NCI-H82 treated with DMSO at 0.1 percent for 48 hours (cell line): ENCODE measurements at regions not wholly inside any gene's neighbourhood (a gene's known extent, or its start where the extent isn't known, plus 50 kb on each side); places are given as distances from the start of the nearest gene placed in this dataset.
A peak's percentile ranks its signal among the peaks of the same experiment; 100 is the strongest.
"Not testable (repeated sequence)": the region's sequence is repeated elsewhere in the genome, so short reads cannot be mapped to it uniquely, and the experiment has no call there.

ENCODE experiments used
- DNase-seq: peaks from one replicate; lab custom pipeline; 2025; ENCODE audit not compliant: unreplicated experiment; lab: John Stamatoyannopoulos, UW

DNA sequence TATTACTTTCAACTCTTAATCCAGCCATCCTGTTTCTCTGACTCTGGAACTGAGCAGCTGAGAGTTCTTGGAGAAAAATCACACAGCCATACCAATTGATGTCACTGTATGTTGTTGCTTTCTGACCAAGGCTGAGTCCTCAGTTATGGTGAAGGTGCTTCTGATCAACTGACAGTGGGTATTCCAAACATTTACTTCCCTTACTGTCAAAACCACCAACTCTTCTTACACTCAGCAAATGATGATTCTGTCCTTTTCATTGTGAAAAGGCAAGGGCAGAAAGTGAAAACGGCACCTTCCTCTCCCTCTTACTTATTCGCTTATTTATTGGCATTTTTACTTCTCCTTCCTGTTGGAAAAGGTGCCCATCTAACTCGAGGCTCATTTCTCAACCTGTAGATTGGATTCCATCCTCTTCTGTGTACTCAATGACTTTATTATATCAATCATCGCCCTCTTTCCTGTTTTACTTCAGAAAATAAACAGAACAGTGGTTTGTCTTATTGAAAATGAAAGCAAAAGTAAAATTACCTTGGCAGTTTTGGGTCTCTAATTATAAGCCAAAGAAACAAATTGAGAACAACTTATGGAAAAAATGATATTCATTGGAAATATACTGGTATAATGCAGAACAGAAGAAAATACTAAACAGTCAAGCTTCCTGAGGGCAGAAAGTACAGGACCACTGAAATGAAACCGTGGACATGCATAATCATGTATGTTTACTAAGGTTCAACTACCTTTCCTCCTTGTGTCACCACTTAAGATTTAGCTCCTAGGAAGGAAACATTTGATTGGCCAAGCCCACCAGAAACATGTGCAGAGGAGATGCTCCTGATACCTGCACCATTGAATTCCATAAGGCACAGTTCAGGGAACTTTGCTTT, 104.5 kb upstream of the CHD1 start:
- DNase-seq: no peak

DNA sequence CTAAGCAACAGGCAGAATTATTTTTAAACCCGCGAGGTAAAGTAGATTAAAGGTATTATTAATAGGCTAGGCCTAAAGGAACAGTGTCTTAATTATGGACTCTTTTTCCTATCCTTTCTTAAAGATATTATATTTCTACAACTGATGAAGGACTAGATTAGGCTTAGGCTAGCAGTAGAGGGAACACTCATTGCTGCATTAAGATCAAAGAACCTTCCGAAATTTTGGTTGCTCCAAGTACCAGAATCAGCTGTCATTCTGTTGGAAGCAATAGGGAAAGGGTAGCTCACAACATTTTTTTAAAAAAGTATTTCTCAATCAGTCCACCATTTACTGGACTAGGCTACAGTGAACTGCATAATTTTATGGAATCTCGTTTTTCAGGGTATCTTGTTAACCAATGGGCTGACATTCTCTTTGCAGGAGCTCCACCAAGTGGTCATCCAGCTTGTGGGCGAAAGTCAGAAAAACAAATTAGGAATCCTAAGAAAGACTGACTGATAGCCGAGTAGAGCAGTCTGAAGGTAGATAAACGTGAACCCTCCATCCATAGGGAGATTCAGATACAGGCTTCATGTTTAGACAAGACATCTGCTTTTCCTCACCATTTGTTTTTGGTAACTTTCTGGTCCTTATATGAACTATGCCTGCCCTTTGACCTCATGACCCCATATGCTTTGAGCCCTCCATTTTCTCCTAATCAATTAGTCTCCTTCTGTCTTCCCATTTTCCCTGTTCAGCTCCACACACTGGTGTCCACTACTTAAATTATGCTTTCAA, 103.6 kb upstream of the CHD1 start:
- DNase-seq: peak; percentile 40

DNA sequence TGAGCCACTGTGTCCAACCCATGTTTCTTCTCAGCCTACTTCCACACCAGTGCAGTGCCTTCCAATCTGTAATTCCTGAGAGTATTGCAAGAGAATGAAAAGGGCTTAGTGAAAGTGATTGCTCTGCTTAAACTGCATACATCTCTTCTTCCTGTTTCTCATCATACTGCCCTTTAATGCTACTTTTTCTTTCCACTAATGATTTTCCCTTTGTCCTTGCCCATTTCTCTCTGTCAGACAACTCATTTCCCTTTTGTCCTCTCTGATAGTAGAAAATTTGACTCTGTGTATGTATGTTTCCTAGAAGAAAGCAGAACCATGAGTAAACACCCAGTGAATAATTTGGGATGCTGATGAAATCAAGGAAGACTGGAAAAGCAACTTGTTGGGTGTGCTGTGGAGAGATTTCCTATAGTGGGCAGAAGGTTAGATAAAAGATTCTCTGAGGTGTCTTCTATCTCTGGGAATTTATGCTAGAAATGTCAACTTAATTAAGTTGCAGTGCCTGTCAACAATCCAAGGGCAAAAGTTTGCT, 102.2 kb upstream of the CHD1 start:
- DNase-seq: no peak

DNA sequence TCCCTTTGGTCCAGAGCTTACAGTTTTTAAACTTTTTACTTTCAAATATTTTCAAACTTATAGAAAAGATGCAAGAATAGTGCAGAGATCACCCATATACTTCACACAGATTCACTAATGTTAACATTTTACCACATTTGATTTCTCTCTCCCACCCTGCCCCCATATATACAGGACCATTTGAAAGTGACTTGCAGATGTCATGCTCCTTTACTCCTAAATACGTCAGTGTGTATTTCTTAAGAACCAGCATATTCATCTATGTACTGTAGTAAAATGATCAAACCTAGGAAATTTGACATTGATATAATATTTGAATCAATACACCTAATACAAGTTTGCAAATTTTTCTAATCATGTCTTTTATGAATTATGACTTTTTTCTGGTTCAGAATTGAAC, 100.4 kb upstream of the CHD1 start:
- DNase-seq: no peak

DNA sequence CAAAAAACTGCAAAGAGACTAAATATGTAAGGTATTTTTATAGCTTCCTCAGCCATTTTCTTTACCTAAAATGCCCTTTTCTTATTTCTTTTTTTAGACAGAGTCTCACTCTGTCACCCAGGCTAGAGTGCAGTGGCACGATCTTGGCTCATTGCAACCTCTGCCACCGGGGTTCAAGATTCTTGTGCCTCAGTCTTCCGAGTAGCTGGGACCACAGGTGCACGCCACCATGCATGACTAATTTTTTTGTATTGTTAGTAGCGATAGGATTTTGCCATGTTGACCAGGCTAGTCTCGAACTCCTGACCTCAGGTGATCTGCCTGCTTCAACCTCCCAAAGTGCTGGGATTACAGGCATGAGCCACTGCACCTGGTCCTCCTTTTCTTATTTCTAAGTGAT, 99.4 kb upstream of the CHD1 start:
- DNase-seq: not testable (repeated sequence)

DNA sequence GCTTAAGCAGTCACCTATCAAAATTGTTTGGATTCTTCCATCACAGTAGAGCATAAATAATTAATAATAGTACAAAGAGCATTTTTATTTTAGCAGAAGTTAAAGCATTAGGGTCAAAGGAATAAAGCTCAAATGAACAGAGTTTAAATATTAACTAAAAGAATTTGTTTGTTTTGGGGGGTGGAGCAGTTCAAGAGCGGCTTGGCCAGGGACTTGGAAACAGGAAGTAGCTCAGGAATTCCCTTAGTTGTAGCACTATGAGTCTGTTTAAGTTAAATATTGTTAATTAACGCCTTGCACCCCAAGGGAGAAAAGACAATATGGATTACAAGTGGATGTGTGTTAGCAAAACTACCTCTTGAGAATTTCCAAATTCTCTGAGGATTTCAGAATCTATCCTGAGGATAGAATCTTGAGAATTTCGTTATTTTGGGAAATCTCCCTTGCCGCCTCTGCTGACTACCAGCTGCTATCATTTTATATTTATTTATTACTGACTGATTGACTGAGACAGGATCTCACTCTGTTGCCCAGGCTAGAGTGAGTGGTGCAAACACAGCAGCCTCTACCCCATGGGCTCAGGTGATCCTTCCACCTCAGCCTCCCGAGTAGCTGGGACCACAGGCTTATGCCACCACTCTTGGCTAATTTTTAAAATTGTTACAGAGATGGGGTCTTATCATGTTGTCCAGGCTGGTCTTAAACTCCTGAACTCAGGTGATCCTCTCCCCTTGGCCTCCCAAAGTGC, 96.7 kb upstream of the CHD1 start:
- DNase-seq: no peak

DNA sequence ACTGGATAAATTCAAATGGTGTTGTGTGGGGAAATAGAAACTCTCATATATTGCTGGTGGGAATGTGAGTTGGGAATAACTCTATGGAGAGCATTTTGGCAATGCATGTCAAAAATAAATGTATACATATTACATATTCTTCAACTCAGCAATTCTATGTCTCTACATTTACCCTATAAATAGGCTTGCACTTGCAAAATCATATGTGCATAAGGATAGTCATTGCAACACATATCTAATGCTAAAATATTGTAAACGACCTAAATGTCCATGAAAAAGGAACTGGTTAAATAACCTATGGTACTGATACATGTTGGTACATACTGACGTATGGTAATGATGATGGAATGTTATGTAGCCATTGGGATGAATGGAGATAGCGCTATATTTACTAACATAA, 94.5 kb upstream of the CHD1 start:
- DNase-seq: no peak

DNA sequence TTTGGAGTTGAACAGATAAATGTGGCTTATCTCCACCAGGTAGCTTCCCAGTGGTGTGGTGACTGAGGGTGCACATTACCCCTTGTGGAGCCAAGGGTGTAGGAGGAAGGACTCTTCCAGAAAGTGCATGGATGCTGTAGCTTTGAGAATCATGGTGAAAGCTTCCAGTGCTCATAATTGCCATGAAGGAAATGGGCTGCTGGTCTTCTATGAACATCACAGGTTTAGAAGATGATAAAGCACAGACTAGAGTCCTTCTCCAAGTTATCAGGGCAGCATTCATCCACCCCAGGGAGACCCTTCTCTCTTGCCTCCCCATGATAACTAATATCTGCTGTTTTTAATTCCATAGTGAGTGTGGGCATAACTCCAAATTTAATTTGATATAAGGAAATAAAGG, 93.4 kb upstream of the CHD1 start:
- no peak for DNase-seq

DNA sequence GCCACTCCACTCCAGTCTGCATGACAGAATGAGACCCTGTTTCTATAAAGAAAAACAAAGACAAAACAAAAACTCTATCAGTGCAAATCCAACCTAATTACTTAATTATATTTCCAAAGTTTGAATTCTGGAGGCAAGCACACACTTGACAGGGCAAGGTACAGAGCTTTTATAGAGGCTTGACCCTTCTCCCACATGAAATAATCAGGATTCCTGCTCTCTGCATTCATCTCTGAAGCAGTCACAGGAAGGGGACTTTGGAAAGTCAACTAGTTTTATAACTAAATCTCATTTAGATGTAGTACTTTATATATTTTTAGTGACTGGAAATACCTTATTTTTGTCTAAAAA, 91.9 kb upstream of the CHD1 start:
- no peak for DNase-seq

DNA sequence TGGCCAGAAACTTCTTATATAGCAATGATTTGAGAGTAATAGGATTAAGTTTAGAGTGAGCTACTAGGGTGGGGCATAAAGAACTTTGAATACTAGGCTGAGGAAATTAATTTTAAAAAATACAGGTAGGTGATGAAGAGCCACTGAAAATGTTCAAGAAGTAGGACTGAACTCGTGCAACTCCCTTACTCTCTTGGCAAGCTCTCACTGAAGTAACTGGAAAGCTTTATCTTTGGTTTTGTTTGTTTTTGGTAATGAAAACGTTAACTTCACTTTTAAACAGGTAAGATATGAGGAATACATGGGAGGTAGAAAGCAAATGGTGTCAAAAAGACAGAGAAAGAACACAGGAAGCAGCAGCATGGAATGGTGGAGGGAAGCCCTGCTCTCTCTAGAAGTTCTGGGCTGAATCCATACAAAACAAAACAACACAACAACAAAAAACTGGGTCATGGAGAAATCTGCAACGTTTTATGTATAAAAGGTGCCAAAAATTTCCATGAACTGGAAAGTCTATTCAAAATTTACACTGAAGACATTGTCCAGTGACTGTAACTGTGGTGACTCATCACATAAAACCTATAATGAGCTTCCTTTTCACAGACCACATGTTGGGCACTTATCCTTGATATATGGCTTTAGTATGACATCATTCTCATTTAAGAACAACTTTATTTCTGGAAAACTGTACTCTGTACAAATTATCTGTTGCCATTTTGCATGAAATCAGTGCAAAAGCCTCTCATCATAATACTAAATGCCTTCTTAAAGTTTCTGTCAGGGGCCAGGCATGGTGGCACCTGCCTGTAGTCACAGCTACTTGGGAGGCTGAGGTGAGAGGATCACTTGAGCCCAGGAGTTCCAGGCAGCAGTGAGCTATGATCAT, 91.2 kb upstream of the CHD1 start:
- DNase-seq: peak; percentile 27

DNA sequence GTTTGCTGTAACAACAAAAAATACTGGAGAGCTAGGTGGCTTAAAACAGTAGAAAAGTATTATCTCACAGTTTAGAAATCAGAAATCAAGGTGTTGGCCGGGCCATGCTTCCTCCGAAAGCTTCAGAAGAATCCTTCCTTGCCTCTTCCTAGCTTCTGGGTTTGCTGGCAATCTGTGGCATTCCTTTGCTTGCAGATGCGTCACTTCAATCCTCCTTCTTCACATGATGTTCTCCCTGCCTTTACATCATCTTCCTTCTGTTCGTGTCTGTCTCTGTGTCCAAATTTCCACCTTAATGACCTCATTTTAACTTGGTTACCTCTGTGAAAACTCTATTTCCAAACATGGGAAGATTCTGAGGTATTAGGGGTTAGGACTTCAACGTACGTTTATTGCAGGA, 90.4 kb upstream of the CHD1 start:
- no peak for DNase-seq

DNA sequence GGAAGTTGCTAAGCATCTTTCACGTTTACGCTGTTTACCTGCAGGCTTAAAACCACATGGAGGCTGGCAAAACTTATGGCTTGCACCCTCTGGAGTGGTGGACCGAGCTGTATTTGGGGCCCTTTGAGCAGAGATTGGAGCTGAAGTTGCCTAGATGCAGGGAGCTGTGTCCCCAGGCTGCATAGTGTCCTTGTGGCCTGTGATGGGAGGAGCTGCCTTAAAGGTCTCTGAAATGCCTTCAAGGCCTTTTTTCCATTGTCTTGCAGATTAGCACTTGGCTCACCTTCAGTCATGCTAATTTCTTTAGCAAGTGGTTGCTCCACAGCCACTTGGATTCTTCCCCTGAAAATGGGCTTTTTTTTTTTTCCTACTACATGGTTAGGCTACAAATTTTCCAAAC, 81.5 kb upstream of the CHD1 start:
- DNase-seq: no peak

DNA sequence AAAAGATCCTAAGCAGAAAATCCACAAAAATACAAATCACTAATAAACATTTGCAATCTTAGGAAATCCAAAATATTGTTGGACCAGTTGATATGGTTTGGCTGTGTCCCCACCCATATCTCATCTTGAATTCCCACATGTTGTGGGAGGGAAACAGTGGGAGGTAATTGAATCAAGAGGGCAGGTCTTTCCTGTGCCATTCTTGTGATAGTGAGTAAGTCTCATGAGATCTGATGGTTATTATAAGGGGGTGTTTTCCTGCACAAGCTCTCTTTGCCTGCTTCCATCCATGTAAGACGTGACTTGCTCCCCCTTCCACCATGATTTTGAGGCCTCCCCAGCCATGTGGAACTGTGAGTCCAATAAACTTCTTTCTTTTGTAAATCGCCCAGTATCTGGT, 79.2 kb upstream of the CHD1 start:
- not testable (repeated sequence) for DNase-seq

DNA sequence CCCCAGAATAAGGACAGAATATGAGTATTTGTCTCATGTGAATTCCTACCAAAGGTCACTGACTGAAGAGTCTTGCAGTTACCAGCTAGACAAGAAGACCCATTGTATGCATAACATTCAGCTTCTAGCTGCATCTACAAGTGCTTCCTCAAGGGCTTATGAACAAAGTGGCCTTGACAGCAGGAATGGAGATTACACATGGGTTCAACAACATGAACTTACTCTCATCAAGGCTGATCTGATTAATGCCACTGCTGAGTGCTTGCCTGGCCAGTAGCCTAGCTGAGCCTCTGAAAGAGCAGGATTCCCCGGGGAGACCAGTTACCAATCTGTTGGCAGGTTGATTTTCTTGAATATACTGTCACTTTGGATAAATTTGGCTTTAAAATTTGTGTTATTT, 76.7 kb upstream of the CHD1 start:
- DNase-seq: peak; percentile 72

DNA sequence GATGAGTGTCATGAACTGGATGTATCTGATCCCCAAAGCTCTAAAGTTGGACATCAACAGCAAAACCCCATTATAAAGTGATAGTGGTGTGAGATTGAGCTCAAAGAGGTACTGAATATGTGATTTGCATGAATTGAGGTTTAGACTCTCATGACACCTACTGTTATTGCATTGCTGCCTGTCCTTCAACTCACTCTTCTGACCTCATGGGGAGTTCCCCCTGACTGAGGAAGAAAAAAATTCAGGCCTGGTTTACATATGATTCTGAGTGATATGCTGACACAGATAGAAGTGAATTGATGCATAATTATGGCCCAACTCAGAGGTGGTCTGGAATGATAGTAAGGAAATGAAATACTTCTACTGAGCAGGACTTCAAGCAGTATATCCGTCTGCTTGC, 76.2 kb upstream of the CHD1 start:
- no peak for DNase-seq

DNA sequence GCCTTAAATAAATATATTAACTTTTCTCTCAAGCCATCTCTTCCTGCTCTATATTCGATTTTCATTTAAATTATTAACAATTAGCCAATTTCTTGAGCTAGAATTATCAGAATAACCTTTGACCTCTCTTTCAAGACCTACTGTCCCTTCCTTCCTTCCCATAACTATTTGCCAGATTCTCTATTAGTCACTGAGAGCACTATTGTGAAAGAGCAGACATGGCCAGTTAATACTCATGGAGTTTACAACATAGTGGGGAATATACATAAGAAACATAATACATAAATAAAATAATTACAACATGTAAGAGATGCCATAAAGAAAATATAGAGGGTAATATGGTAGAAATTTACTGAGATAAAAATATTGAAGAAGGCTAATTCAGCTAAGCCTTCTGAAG, 72.1 kb upstream of the CHD1 start:
- DNase-seq: no peak

DNA sequence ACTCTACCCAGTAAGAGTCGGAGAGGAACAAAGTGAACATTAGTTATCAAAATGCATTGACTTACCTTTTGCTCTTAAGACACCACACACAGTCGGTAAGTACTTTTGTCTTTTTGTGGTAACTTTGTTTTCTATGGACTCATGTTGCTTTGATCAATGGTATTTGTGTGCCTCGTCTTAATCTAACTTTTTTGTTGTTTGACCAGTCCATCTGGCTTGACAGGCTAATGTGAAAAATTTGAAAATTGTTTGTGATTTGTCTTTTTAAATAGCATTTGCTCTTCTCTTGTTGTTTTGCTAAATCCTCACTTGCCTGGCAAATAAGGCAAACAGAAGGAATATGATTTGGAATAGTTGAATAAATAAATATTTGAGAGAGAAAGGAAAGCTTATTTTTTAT, 71.4 kb upstream of the CHD1 start:
- no peak for DNase-seq

DNA sequence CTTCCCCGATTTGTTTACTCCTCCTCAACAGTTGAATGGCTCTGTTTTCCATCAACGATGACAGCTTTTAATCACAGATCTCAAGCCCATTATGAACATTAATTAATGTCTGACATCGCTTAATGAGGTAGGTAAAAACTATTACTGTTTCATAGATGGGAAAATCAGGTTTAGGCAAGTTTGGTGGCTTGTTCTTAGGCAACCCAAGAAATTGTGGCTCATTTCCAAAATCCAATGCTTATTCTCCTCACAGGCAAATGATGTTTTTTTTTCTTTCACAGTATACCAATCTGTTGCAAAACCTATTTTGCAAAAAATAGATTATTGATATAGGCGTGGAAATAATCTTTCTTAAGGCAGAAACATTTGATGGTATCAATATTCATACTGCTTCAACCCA, 70.8 kb upstream of the CHD1 start:
- no peak for DNase-seq

DNA sequence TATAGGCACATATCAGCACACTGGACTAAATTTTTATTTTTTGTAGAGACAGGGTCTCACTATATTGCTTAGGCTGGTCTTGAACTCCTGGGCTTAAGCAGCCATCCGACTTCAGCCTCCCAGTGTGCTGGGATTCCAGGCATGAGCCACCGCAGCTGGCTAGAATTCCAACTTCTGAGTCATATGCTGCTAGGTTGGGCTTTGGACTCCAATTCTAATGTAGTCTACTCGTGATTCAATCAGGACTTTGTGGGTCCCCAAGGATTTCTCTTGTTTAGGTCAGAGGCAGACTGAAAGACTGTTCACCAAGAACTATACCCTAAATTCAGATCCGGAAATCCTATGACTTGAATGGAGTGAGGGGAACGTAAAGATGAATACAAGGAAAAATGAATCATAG, 68.2 kb upstream of the CHD1 start:
- no peak for DNase-seq

DNA sequence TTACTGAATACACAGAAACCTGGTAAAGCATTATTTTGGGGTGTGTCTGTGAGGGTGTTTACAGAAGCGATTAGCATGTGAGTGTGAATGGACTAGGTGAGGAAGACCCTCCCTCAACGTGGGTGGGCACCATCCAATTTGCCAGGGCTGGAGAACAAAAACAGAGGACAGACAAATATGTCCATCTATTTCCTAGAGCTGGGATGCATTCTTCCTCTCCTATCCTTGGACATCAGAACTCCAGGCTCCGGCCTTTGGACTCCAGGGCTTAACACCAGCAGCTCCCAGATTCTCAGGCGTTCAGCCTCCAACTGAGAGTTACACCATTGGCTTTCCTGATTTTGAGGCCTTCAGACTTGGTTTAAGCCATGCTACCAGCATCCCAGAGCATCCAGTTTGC, 65.8 kb upstream of the CHD1 start:
- no peak for DNase-seq

DNA sequence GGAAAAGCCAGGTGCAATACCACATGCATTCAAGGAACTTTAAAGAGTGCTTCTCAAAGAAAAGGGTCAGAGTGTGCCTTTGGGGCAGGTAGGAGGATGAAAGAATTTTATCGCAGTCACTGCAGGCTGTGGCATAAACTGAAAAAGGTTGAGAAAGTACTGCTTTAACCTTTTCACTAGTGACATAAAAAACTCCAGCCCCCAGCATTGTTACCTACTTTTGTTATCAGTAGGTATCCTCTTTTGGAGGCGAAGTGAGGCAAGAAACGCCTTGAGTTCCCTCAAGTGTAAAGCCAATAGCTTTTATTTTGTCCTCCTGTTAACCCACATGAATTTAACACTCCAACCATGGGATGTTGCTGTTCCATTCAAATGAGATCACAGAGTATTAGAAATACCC, 64.7 kb upstream of the CHD1 start:
- no peak for DNase-seq
